Central memory CD8-positive, alpha-beta T cell (primary cell): ENCODE measurements at regions not wholly inside any gene's neighbourhood (a gene's known extent, or its start where the extent isn't known, plus 50 kb on each side); places are given as distances from the start of the nearest gene placed in this dataset.
"Not testable (repeated sequence)": the region's sequence is repeated elsewhere in the genome, so short reads cannot be mapped to it uniquely, and the experiment has no call there.

Experiments used
- ATAC-seq: fragments of 150-1000 bp; cut with Tn5 transposase; replicated peaks from 2 replicates; pipeline ENCODE4 v1.10.0; 2022; ENCODE audit warnings: mild to moderate bottlenecking, moderate FRiP score, moderate number of reproducible peaks; ENCODE audit not compliant: poor library complexity, severe bottlenecking; ENCODE audit errors: extremely low read depth
- DNase-seq, 2 donors: peaks; one replicate each; pipeline ENCODE4 v3.0.0; 2021; ENCODE audit warnings: low spot score in 2 of 2
- H3K27ac Mint-ChIP-seq: one replicate; pipeline ENCODE4 v1.8.0; 2022; ENCODE audit warnings: low read depth, mild to moderate bottlenecking, moderate library complexity, mixed read lengths
- H3K27me3 Mint-ChIP-seq: one replicate; pipeline ENCODE4 v1.8.0; 2022; ENCODE audit warnings: mixed read lengths
- H3K36me3 Mint-ChIP-seq: one replicate; pipeline ENCODE4 v1.8.0; 2022; ENCODE audit warnings: mild to moderate bottlenecking, moderate library complexity, mixed read lengths; ENCODE audit not compliant: insufficient read depth
- H3K4me1 Mint-ChIP-seq: one replicate; pipeline ENCODE4 v1.8.0; 2022; ENCODE audit warnings: mixed read lengths
- H3K4me3 Mint-ChIP-seq: one replicate; pipeline ENCODE4 v1.8.0; 2022; ENCODE audit warnings: mild to moderate bottlenecking, moderate library complexity, mixed read lengths
- H3K9me3 Mint-ChIP-seq: one replicate; pipeline ENCODE4 v1.8.0; 2022; ENCODE audit warnings: mixed read lengths

- Mint-ChIP-seq H3K4me1 (no peaks in the 10 kb centered on the region), H3K36me3 (no peaks in the 10 kb centered on the region), H3K27ac (no peak overlapping the region), H3K27me3 (peaks cover 30% of the 10 kb centered on the region), H3K4me3 (no peak overlapping the region), H3K9me3 (no peaks in the 10 kb centered on the region)
- ATAC-seq (no peak), DNase-seq (no peak)
Measured at GRCh38 chr13:21909331-21909730, 238.5 kb downstream of the FGF9 start.

- H3K27me3 Mint-ChIP-seq, result peaks cover 18% of the 10 kb centered on the region
- no peak overlapping the region for H3K4me3 Mint-ChIP-seq
- no peaks in the 10 kb centered on the region for H3K4me1 Mint-ChIP-seq
- no peaks in the 10 kb centered on the region for H3K36me3 Mint-ChIP-seq
- no peak for DNase-seq
- no peak for ATAC-seq
- no peaks in the 10 kb centered on the region for H3K9me3 Mint-ChIP-seq
- H3K27ac Mint-ChIP-seq, result no peak overlapping the region
Measured at GRCh38 chr13:21910546-21910945, 239.7 kb downstream of the FGF9 start.

GRCh38 chr13:21911646-21912298, 240.9 kb downstream of the FGF9 start:
- no peak for ATAC-seq
- no peak for DNase-seq
- no peak overlapping the region for H3K4me3 Mint-ChIP-seq
- no peaks in the 10 kb centered on the region for H3K36me3 Mint-ChIP-seq
- no peaks in the 10 kb centered on the region for H3K9me3 Mint-ChIP-seq
- H3K27ac Mint-ChIP-seq, result no peak overlapping the region
- H3K4me1 Mint-ChIP-seq, result no peaks in the 10 kb centered on the region
- peaks cover 12% of the 10 kb centered on the region for H3K27me3 Mint-ChIP-seq

GRCh38 chr13:21913010-21913409, 242.1 kb downstream of the FGF9 start:
- Mint-ChIP-seq H3K4me3 (no peak overlapping the region), H3K4me1 (no peaks in the 10 kb centered on the region), H3K27me3 (peaks cover 12% of the 10 kb centered on the region), H3K36me3 (no peaks in the 10 kb centered on the region), H3K27ac (no peak overlapping the region), H3K9me3 (no peaks in the 10 kb centered on the region)
- ATAC-seq, result no peak
- DNase-seq, result no peak

- H3K27ac Mint-ChIP-seq, result no peak overlapping the region
- H3K27me3 Mint-ChIP-seq, result peaks cover 8% of the 10 kb centered on the region
- no peak for DNase-seq
- no peak for ATAC-seq
- no peak overlapping the region for H3K4me3 Mint-ChIP-seq
- no peaks in the 10 kb centered on the region for H3K4me1 Mint-ChIP-seq
- no peaks in the 10 kb centered on the region for H3K9me3 Mint-ChIP-seq
- H3K36me3 Mint-ChIP-seq, result no peaks in the 10 kb centered on the region
Measured at GRCh38 chr13:21917086-21918015, 246.5 kb downstream of the FGF9 start.

GRCh38 chr13:21920802-21921201, 249.9 kb downstream of the FGF9 start:
- ATAC-seq, H3K4me1 Mint-ChIP-seq, DNase-seq, H3K36me3 Mint-ChIP-seq, H3K9me3 Mint-ChIP-seq, H3K27ac Mint-ChIP-seq, H3K4me3 Mint-ChIP-seq: not testable (repeated sequence)
- peaks cover 22% of the 10 kb centered on the region for H3K27me3 Mint-ChIP-seq

GRCh38 chr13:21924958-21925357, 254.1 kb downstream of the FGF9 start:
- Mint-ChIP-seq H3K27ac (no peak overlapping the region), H3K9me3 (no peaks in the 10 kb centered on the region), H3K4me1 (no peaks in the 10 kb centered on the region), H3K4me3 (no peak overlapping the region), H3K27me3 (peaks cover 22% of the 10 kb centered on the region), H3K36me3 (no peaks in the 10 kb centered on the region)
- ATAC-seq, result no peak
- no peak for DNase-seq

- peaks cover 22% of the 10 kb centered on the region for H3K27me3 Mint-ChIP-seq
- DNase-seq (no peak), ATAC-seq (no peak)
- H3K9me3 Mint-ChIP-seq, result no peaks in the 10 kb centered on the region
- H3K4me3 Mint-ChIP-seq, result no peak overlapping the region
- no peaks in the 10 kb centered on the region for H3K36me3 Mint-ChIP-seq
- no peaks in the 10 kb centered on the region for H3K4me1 Mint-ChIP-seq
- no peak overlapping the region for H3K27ac Mint-ChIP-seq
Measured at GRCh38 chr13:21925720-21926119, 254.8 kb downstream of the FGF9 start.

- no peak for ATAC-seq
- no peaks in the 10 kb centered on the region for H3K27me3 Mint-ChIP-seq
- H3K36me3 Mint-ChIP-seq, result no peaks in the 10 kb centered on the region
Measured at GRCh38 chr13:21929400-21929799, 258.5 kb downstream of the FGF9 start.

GRCh38 chr13:21930536-21930935, 259.7 kb downstream of the FGF9 start:
- Mint-ChIP-seq H3K4me1 (no peaks in the 10 kb centered on the region), H3K27ac (no peak overlapping the region), H3K36me3 (no peaks in the 10 kb centered on the region), H3K9me3 (no peaks in the 10 kb centered on the region), H3K4me3 (no peak overlapping the region), H3K27me3 (no peaks in the 10 kb centered on the region)
- ATAC-seq, result no peak
- no peak for DNase-seq

More at GRCh38 chr13:21929400-21929799, 258.5 kb downstream of the FGF9 start:
- Mint-ChIP-seq H3K27ac (no peak overlapping the region), H3K4me1 (no peaks in the 10 kb centered on the region), H3K4me3 (no peak overlapping the region), H3K9me3 (no peaks in the 10 kb centered on the region)
- no peak for DNase-seq

GRCh38 chr13:21932578-21932977, 261.7 kb downstream of the FGF9 start:
- ATAC-seq (no peak), DNase-seq (no peak)
- H3K4me1 Mint-ChIP-seq, result no peaks in the 10 kb centered on the region
- no peak overlapping the region for H3K4me3 Mint-ChIP-seq
- no peaks in the 10 kb centered on the region for H3K36me3 Mint-ChIP-seq
- no peak overlapping the region for H3K27ac Mint-ChIP-seq
- H3K9me3 Mint-ChIP-seq, result no peaks in the 10 kb centered on the region
- H3K27me3 Mint-ChIP-seq, result no peaks in the 10 kb centered on the region

GRCh38 chr13:21932996-21933395, 262.1 kb downstream of the FGF9 start:
- H3K4me3 Mint-ChIP-seq, result no peak overlapping the region
- H3K4me1 Mint-ChIP-seq, result no peaks in the 10 kb centered on the region
- H3K36me3 Mint-ChIP-seq, result no peaks in the 10 kb centered on the region
- DNase-seq (no peak), ATAC-seq (no peak)
- H3K9me3 Mint-ChIP-seq, result no peaks in the 10 kb centered on the region
- no peaks in the 10 kb centered on the region for H3K27me3 Mint-ChIP-seq
- no peak overlapping the region for H3K27ac Mint-ChIP-seq

GRCh38 chr13:21934284-21934683, 263.4 kb downstream of the FGF9 start:
- H3K4me3 Mint-ChIP-seq, result no peak overlapping the region
- ATAC-seq (no peak), DNase-seq (no peak)
- no peaks in the 10 kb centered on the region for H3K36me3 Mint-ChIP-seq
- H3K27me3 Mint-ChIP-seq, result no peaks in the 10 kb centered on the region
- no peak overlapping the region for H3K27ac Mint-ChIP-seq
- no peaks in the 10 kb centered on the region for H3K4me1 Mint-ChIP-seq
- no peaks in the 10 kb centered on the region for H3K9me3 Mint-ChIP-seq
